SH-SY5Y (cell line): ENCODE measurements at regions not wholly inside any gene's neighbourhood (a gene's known extent, or its start where the extent isn't known, plus 50 kb on each side); places are given as distances from the start of the nearest gene placed in this dataset.

Experiments used
- GATA2 ChIP-seq: IDR thresholded peaks from 2 replicates; pipeline ENCODE4 v1.6.1; 2011; ENCODE audit warnings: mild to moderate bottlenecking, low read depth, low read length
- GATA3 ChIP-seq: IDR thresholded peaks from 2 replicates; pipeline ENCODE4 v1.6.1; 2011; ENCODE audit warnings: low read depth, mild to moderate bottlenecking, low read length, moderate library complexity

DNA sequence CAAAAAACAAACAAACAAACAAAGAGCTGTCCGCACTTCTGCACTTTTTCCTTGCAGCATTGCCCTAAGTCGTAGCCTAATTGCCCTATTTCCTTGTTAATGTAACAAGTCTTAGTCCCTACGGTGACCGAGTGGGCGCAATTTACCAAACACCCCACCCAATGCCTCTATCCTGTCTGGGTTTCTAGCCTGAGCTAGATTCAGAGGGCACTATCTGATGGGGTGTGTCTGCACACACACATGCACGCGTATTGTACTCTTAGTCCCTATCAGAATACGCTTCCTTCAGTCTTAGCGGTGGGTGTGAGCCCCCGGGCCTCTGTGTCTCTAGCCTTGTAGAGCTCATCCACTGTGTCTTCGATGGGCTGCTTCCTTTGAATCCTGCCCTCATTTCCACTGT, 125.9 kb upstream of the DLG1 start:
- TF ChIP-seq GATA2 (no peak), GATA3 (no peak)
